HFFc6 (cell line): ENCODE measurements at regions not wholly inside any gene's neighbourhood (a gene's known extent, or its start where the extent isn't known, plus 50 kb on each side); places are given as distances from the start of the nearest gene placed in this dataset.

Experiments
- DNase-seq: peaks from one replicate; pipeline ENCODE4 v3.0.0-alpha.2; 2018
- H3K27ac Mint-ChIP-seq: 2 replicates; pipeline ENCODE4 v1.8.0; 2020; ENCODE audit warnings: mild to moderate bottlenecking, mixed read lengths
- H3K27me3 Mint-ChIP-seq: 2 replicates; pipeline ENCODE4 v1.8.0; 2021; ENCODE audit warnings: mild to moderate bottlenecking, moderate library complexity, mixed read lengths; ENCODE audit not compliant: insufficient read depth
- H3K36me3 Mint-ChIP-seq: 2 replicates; pipeline ENCODE4 v1.8.0; 2021; ENCODE audit warnings: low read depth, mixed read lengths
- H3K4me1 Mint-ChIP-seq: 2 replicates; pipeline ENCODE4 v1.8.0; 2020; ENCODE audit warnings: low read depth, mixed read lengths
- H3K4me3 Mint-ChIP-seq: 2 replicates; pipeline ENCODE4 v1.8.0; 2020; ENCODE audit warnings: mild to moderate bottlenecking, moderate library complexity, mixed read lengths
- H3K9me3 Mint-ChIP-seq: 2 replicates; pipeline ENCODE4 v1.8.0; 2020; ENCODE audit warnings: mild to moderate bottlenecking, mixed read lengths
- TF ChIP-seq, protein P1 (sequence below): fragments of 200-600 bp; sonication (generic); IDR thresholded peaks from 2 replicates; pipeline ENCODE4 v1.5.0; 2021; ENCODE audit warnings: antibody characterized with exemption, mild to moderate bottlenecking

GRCh38 chr2:128922154-128922553 is 603.5 kb upstream of the HS6ST1 start:
- no peaks in the 10 kb centered on the region for H3K4me1 Mint-ChIP-seq
- no peak overlapping the region for H3K27ac Mint-ChIP-seq
- no peak for DNase-seq
- H3K9me3 Mint-ChIP-seq = peaks cover 29% of the 10 kb centered on the region
- H3K27me3 Mint-ChIP-seq = no peaks in the 10 kb centered on the region; the same call in 1 of the 2 replicates
- no peaks in the 10 kb centered on the region; the same call in 1 of the 2 replicates for H3K36me3 Mint-ChIP-seq
- no peak overlapping the region for H3K4me3 Mint-ChIP-seq
- TF ChIP-seq, protein P1, sequence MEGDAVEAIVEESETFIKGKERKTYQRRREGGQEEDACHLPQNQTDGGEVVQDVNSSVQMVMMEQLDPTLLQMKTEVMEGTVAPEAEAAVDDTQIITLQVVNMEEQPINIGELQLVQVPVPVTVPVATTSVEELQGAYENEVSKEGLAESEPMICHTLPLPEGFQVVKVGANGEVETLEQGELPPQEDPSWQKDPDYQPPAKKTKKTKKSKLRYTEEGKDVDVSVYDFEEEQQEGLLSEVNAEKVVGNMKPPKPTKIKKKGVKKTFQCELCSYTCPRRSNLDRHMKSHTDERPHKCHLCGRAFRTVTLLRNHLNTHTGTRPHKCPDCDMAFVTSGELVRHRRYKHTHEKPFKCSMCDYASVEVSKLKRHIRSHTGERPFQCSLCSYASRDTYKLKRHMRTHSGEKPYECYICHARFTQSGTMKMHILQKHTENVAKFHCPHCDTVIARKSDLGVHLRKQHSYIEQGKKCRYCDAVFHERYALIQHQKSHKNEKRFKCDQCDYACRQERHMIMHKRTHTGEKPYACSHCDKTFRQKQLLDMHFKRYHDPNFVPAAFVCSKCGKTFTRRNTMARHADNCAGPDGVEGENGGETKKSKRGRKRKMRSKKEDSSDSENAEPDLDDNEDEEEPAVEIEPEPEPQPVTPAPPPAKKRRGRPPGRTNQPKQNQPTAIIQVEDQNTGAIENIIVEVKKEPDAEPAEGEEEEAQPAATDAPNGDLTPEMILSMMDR = no peak

- Mint-ChIP-seq H3K36me3 (no peaks in the 10 kb centered on the region; the same call in 1 of the 2 replicates), H3K4me1 (no peaks in the 10 kb centered on the region), H3K9me3 (peaks cover 30% of the 10 kb centered on the region), H3K4me3 (no peak overlapping the region), H3K27ac (no peak overlapping the region), H3K27me3 (no peaks in the 10 kb centered on the region; the same call in 1 of the 2 replicates)
- DNase-seq = no peak
- TF ChIP-seq, protein P1 = no peak
These were observed 607.0 kb upstream of the HS6ST1 start for GRCh38 chr2:128925631-128926030.

DNA sequence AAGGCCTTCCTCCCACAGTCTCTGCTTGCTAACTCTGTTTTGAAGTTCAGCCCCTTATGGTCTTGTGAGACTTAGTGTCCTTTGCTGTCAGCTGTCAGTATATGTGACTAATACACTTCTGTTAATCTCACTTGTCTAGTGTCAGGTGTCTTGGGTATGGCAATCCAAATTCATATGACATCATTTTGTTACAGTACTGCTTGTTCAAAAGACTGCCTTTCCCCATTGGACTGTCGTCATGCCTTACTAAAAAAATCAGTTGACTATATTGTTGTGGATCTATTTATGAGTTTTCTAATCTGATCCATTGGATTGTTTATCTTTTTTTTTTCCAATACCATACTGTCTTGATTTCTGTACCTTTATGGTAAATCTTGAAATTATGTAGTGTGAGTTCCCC is 611.4 kb upstream of the HS6ST1 start:
- H3K36me3 Mint-ChIP-seq = no peaks in the 10 kb centered on the region
- no peaks in the 10 kb centered on the region for H3K4me1 Mint-ChIP-seq
- peaks cover 22% of the 10 kb centered on the region for H3K9me3 Mint-ChIP-seq
- H3K27me3 Mint-ChIP-seq = no peaks in the 10 kb centered on the region
- TF ChIP-seq, protein P1 = no peak
- H3K27ac Mint-ChIP-seq = no peak overlapping the region
- no peak for DNase-seq
- H3K4me3 Mint-ChIP-seq = no peak overlapping the region

GRCh38 chr2:128940378-128940777 is 621.7 kb upstream of the HS6ST1 start:
- no peak overlapping the region for H3K27ac Mint-ChIP-seq
- TF ChIP-seq, protein P1 = no peak
- no peaks in the 10 kb centered on the region for H3K27me3 Mint-ChIP-seq
- H3K36me3 Mint-ChIP-seq = no peaks in the 10 kb centered on the region
- no peaks in the 10 kb centered on the region for H3K4me1 Mint-ChIP-seq
- no peak overlapping the region for H3K4me3 Mint-ChIP-seq
- peaks cover 19% of the 10 kb centered on the region for H3K9me3 Mint-ChIP-seq
- DNase-seq = no peak

GRCh38 chr2:128941751-128942150 is 623.1 kb upstream of the HS6ST1 start:
- DNase-seq = no peak
- no peak overlapping the region for H3K4me3 Mint-ChIP-seq
- TF ChIP-seq, protein P1 = no peak
- no peaks in the 10 kb centered on the region for H3K4me1 Mint-ChIP-seq
- no peaks in the 10 kb centered on the region for H3K27me3 Mint-ChIP-seq
- no peaks in the 10 kb centered on the region for H3K36me3 Mint-ChIP-seq
- H3K27ac Mint-ChIP-seq = no peak overlapping the region
- peaks cover 27% of the 10 kb centered on the region for H3K9me3 Mint-ChIP-seq

- no peaks in the 10 kb centered on the region; the same call in 1 of the 2 replicates for H3K36me3 Mint-ChIP-seq
- no peak overlapping the region for H3K4me3 Mint-ChIP-seq
- H3K27ac Mint-ChIP-seq = no peak overlapping the region
- no peaks in the 10 kb centered on the region; the same call in 1 of the 2 replicates for H3K27me3 Mint-ChIP-seq
- no peaks in the 10 kb centered on the region for H3K4me1 Mint-ChIP-seq
- TF ChIP-seq, protein P1 = no peak
- H3K9me3 Mint-ChIP-seq = peaks cover 71% of the 10 kb centered on the region
- DNase-seq = no peak
These were observed 630.7 kb upstream of the HS6ST1 start for GRCh38 chr2:128949360-128949759.
